HL-60 (cell line): ENCODE measurements at regions not wholly inside any gene's neighbourhood (a gene's known extent, or its start where the extent isn't known, plus 50 kb on each side); places are given as distances from the start of the nearest gene placed in this dataset.

Source experiments
- DNase-seq, 2 experiments: peaks; one replicate each; pipeline ENCODE4 v3.0.0-alpha.2; 2010 to 2020; ENCODE audit warnings: low read depth in 1 of 2, low spot score in 1 of 2
- H3K27ac ChIP-seq: fragments of 250-450 bp; sonication (Bioruptor Pico); replicated peaks from 2 replicates; pipeline ENCODE4 v1.5.1; 2020; ENCODE audit warnings: mild to moderate bottlenecking, moderate library complexity
- H3K27me3 ChIP-seq: fragments of 250-450 bp; sonication (Bioruptor Pico); 2 replicates; pipeline ENCODE4 v1.5.1; 2021; ENCODE audit warnings: mild to moderate bottlenecking, moderate library complexity; ENCODE audit not compliant: insufficient read depth, poor library complexity, severe bottlenecking
- H3K4me3 ChIP-seq: replicated peaks from 2 replicates; pipeline ENCODE4 v1.5.1; 2011; ENCODE audit warnings: mild to moderate bottlenecking, control low read depth, low read length; ENCODE audit not compliant: insufficient read depth
- GABPA ChIP-seq: IDR thresholded peaks from 2 replicates; pipeline ENCODE4 v1.6.1; 2012; ENCODE audit warnings: low read depth
- POLR2AphosphoS5 ChIP-seq: IDR thresholded peaks from 2 replicates; pipeline ENCODE4 v1.6.1; 2012; ENCODE audit warnings: low read depth
- SPI1 ChIP-seq: IDR thresholded peaks from 2 replicates; pipeline ENCODE4 v1.6.1; 2012; ENCODE audit warnings: low read depth, mild to moderate bottlenecking, borderline replicate concordance
- TF ChIP-seq, protein P1 (sequence below): IDR thresholded peaks from one replicate; pipeline ENCODE4 v1.5.1; 2011; ENCODE audit warnings: low read length, control low read depth, inconsistent platforms; ENCODE audit not compliant: insufficient read depth
- TF ChIP-seq, protein P2 (sequence below): IDR thresholded peaks from 2 replicates; pipeline ENCODE4 v1.6.1; 2012; ENCODE audit warnings: low read depth; ENCODE audit not compliant: insufficient replicate concordance

DNA sequence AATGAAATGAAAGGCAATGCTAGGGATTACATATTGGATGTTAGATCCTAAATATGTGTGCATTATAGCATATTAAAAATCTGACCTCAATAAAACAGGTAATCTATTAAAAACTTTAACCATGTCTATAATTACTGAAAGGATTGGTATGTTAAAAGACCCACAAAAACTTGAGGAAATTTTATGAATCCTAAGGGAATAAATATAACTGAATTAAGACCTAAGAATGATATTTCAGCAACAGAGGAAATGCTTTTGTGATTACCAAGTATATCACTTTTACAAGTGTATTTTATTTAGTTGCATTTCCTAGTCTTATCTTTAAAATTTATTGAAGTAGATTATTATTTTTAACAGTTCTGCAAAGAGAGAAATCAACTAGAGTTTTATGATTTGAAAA lies 571.5 kb downstream of the HDGFL1 start:
- H3K27me3 ChIP-seq = no peaks in the 10 kb centered on the region
- no peak overlapping the region for H3K27ac ChIP-seq
- DNase-seq = no peak
- TF ChIP-seq, protein P1, sequence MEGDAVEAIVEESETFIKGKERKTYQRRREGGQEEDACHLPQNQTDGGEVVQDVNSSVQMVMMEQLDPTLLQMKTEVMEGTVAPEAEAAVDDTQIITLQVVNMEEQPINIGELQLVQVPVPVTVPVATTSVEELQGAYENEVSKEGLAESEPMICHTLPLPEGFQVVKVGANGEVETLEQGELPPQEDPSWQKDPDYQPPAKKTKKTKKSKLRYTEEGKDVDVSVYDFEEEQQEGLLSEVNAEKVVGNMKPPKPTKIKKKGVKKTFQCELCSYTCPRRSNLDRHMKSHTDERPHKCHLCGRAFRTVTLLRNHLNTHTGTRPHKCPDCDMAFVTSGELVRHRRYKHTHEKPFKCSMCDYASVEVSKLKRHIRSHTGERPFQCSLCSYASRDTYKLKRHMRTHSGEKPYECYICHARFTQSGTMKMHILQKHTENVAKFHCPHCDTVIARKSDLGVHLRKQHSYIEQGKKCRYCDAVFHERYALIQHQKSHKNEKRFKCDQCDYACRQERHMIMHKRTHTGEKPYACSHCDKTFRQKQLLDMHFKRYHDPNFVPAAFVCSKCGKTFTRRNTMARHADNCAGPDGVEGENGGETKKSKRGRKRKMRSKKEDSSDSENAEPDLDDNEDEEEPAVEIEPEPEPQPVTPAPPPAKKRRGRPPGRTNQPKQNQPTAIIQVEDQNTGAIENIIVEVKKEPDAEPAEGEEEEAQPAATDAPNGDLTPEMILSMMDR = no peak
- TF ChIP-seq, protein P2, sequence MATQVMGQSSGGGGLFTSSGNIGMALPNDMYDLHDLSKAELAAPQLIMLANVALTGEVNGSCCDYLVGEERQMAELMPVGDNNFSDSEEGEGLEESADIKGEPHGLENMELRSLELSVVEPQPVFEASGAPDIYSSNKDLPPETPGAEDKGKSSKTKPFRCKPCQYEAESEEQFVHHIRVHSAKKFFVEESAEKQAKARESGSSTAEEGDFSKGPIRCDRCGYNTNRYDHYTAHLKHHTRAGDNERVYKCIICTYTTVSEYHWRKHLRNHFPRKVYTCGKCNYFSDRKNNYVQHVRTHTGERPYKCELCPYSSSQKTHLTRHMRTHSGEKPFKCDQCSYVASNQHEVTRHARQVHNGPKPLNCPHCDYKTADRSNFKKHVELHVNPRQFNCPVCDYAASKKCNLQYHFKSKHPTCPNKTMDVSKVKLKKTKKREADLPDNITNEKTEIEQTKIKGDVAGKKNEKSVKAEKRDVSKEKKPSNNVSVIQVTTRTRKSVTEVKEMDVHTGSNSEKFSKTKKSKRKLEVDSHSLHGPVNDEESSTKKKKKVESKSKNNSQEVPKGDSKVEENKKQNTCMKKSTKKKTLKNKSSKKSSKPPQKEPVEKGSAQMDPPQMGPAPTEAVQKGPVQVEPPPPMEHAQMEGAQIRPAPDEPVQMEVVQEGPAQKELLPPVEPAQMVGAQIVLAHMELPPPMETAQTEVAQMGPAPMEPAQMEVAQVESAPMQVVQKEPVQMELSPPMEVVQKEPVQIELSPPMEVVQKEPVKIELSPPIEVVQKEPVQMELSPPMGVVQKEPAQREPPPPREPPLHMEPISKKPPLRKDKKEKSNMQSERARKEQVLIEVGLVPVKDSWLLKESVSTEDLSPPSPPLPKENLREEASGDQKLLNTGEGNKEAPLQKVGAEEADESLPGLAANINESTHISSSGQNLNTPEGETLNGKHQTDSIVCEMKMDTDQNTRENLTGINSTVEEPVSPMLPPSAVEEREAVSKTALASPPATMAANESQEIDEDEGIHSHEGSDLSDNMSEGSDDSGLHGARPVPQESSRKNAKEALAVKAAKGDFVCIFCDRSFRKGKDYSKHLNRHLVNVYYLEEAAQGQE = no peak
- TF ChIP-seq GABPA (no peak), POLR2AphosphoS5 (no peak), SPI1 (no peak)
- H3K4me3 ChIP-seq = no peak overlapping the region

DNA sequence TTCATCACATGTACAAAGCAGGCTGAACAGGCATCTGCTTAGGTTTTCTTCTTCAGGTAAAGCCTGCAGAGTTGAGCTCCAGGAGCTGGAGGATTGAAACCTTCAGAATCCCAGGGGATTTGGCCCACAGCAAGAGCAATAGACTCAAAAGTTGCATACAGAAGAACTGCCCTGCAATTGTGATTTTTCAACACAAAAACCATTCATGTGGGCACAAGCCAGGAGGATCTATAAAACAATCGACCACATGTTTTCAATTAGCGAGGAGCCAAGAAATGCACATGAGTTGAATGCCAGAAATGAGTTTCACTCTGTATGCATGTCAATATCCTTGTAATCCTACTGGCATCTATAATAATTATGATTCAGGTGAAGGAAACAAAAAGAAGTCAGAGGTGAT lies 576.4 kb downstream of the HDGFL1 start:
- Histone ChIP-seq H3K4me3 (no peak overlapping the region), H3K27ac (no peak overlapping the region), H3K27me3 (no peaks in the 10 kb centered on the region)
- TF ChIP-seq, protein P1 = no peak
- no peak for TF ChIP-seq SPI1
- TF ChIP-seq, protein P2 = no peak
- no peak for TF ChIP-seq GABPA
- TF ChIP-seq POLR2AphosphoS5 = no peak
- no peak for DNase-seq

DNA sequence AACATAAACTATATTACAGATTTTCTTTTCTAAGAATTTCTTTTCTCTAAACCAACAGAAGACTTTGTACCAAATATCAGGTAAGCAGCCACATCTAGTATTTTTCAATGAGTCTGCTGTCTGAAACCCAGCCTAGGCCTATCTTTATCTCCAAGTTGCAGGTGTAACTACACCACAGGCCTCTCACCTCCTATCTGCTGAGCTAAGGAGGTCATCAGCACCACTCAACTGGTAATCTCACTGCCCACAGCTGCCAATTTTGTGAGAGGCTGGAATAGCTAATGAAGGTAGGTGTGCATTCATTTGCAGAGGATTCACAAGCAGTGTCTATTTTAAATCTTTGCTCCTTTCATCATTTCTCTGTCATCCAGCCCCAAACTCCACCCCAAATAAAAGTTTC lies 584.8 kb downstream of the HDGFL1 start:
- DNase-seq = no peak
- Histone ChIP-seq H3K4me3 (no peak overlapping the region), H3K27ac (no peak overlapping the region), H3K27me3 (no peaks in the 10 kb centered on the region)
- no peak for TF ChIP-seq GABPA

DNA sequence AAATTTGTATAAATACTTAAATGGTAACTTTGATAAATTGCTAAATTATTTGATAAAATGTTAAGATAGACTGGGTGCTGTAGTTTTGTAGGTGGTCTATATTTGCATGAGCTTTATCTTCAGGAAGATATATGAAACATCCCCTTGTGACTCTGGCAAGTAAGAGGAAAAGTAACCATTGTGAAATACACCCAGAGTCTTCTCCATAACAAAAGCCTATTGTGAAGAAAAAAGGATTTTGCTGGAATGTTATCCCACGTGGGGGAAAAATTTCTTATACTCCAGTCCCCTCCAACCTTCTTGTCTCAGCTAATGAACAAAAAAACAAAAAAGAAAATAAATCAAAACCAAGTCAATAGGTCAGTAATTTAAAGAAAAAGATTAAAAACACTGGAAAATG lies 600.7 kb downstream of the HDGFL1 start:
- DNase-seq = no peak

More for the DNA sequence above, 600.7 kb downstream of the HDGFL1 start:
- H3K27me3 ChIP-seq = no peaks in the 10 kb centered on the region
- no peak overlapping the region for H3K27ac ChIP-seq
- H3K4me3 ChIP-seq = no peak overlapping the region
- TF ChIP-seq POLR2AphosphoS5 (no peak), GABPA (no peak), SPI1 (no peak)
- TF ChIP-seq, protein P1 = no peak
- TF ChIP-seq, protein P2 = no peak
